ENCODE measurements at regions not wholly inside any gene's neighbourhood (a gene's known extent, or its start where the extent isn't known, plus 50 kb on each side); places are given as distances from the start of the nearest gene placed in this dataset.

GRCh38 chrX:57848857-57849256 is 61.4 kb downstream of the ZXDA start:
- DNase-seq (ENCODE audit: low read depth), result no peak

- DNase-seq (ENCODE audit: low read depth), result no peak
These were observed 87.4 kb downstream of the ZXDA start for GRCh38 chrX:57822818-57823217.

GRCh38 chrX:57822398-57822797 is 87.9 kb downstream of the ZXDA start:
- DNase-seq (ENCODE audit: low read depth), result no peak

GRCh38 chrX:57821703-57822387 is 88.4 kb downstream of the ZXDA start:
- DNase-seq (ENCODE audit: low read depth), result peak; percentile 20

GRCh38 chrX:57817302-57817701 is 93.0 kb downstream of the ZXDA start:
- no peak for DNase-seq (ENCODE audit: low read depth)

- no peak for DNase-seq (ENCODE audit: low read depth)
These were observed 92.6 kb upstream of the NLRP2B start for GRCh38 chrX:57772637-57773036.

- no peak for DNase-seq (ENCODE audit: low read depth)
These were observed 91.6 kb upstream of the NLRP2B start for GRCh38 chrX:57771689-57772088.

- no peak for DNase-seq (ENCODE audit: low read depth)
These were observed 72.8 kb upstream of the NLRP2B start for GRCh38 chrX:57752866-57753265.

DNA sequence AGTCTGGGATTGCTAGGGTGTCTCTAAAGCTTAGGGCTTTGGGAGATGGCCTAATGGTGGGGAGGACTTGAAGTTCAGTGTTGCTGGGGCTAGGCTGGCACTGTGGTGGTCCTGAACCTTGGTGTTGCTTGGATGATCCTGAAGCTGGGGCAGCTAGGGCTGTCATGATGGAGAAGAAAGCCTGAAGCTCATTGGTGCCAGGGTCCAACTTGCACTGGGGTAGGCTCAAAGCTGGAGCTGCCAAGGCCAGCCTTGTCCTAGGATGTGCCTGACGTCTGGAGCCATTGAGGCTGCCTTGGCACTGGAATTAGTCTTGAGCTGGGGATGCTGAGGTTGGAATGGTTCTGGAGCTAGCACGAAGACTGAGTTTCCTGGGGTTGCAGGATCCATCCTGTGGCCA is 61.0 kb upstream of the NLRP2B start:
- no peak for DNase-seq (ENCODE audit: low read depth)

DNA sequence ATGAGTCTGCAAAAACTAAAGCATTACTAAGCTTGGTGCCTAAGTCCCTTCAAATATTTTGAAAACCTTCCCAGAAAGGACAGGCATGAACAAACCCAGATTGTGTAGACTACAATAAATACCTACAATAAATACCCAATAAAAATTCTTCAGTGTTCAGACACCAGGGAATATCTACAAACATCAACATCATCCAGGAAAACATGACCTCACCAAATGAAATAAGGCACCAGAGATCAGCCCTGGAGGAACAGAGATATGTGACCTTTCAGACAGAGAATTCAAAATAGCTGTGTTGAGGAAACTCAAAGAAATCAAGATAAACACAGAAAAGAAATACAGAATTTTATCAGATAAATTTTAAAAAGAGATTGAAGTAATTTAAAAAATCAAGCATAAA is 57.8 kb upstream of the NLRP2B start:
- no peak for DNase-seq (ENCODE audit: low read depth)
